ENCODE measurements at regions not wholly inside any gene's neighbourhood (a gene's known extent, or its start where the extent isn't known, plus 50 kb on each side); places are given as distances from the start of the nearest gene placed in this dataset.

DNA sequence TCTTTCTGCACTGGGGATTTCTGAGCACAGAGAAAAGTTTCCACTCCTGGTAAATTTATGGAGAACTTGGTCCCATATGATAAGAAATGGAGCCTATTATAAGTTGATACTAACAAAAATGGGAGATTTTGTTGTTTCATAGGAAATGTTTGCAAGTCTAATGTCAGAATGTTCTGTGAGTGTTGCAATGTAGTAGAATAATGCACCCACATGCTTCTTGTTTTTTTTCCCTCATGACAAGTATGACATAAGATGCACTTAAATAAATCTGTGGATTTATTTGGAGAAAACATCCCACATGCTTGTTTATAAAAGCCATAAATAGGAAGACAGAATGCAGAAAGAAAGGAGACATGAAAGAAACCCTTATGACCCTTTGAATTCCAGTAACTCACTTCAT, 50.8 kb upstream of the KCNJ6 start:
- no peak for DNase-seq

- no peak for DNase-seq
These were observed 52.5 kb upstream of the KCNJ6 start for GRCh38 chr21:37968744-37969143.

DNA sequence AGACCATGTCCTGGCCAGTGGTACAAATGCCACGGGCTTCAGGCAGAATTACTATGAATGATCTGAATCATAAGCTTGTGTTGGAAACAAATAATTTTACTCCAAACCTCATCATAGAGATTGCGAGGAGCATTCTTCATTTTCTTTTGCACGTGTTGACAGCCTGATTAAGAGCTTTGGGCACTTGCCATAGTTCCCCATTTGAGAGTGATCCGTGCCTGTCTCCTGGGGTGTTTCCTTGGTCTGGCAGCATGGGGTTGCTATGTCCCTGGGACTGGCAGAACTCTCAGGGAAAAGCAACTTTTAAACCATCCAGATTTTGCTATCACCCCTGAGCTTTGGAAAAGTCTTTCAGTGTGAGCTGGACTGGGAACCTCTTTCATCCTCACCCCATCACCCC, 54.3 kb upstream of the KCNJ6 start:
- no peak for DNase-seq

DNA sequence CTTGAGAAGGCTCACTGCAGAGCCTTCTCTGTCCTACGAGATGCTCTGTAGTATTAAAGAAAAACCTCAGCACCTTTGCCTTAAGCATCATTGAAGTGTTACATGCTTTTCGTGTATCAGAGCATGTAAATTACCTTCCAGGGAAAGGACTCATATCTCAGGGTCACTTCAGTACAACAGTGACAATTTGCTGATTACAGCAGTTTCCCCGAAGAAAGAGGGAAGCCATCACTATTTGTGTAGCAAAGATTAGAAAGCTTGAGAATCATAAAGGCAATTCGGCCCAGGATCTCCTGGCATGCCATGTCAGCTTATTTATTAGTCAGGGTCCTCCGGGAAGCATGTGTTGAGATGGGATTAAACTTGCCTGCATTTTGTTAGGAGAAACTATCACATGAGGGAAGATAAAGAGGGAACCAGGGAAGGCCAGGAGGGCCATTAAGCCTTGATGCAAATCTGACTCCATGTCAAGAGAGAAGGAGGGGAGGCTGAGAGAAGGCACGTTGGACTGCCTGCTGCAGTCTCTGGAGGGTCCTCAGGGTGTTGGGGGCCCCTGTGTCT, 55.2 kb upstream of the KCNJ6 start:
- no peak for DNase-seq

DNA sequence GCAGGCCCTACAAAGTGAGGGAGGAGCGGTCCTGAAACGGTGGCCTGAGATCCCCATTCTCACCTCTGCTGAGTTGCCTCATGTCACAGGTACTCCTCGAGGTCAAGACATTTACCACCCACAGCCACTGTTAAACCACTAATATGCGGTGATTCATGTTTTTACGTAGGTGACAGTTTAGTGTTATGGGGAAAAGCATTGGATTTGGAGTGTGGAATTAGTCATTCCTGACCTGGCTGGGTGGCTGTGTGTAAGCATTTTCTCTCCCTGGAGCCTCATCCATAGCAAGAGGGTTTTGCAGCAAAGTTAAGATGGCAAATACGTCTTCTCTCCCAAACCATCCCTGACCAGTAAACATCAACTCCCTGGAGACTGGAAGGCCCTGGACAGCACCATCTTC, 57.8 kb upstream of the KCNJ6 start:
- DNase-seq = peak; percentile 33

DNA sequence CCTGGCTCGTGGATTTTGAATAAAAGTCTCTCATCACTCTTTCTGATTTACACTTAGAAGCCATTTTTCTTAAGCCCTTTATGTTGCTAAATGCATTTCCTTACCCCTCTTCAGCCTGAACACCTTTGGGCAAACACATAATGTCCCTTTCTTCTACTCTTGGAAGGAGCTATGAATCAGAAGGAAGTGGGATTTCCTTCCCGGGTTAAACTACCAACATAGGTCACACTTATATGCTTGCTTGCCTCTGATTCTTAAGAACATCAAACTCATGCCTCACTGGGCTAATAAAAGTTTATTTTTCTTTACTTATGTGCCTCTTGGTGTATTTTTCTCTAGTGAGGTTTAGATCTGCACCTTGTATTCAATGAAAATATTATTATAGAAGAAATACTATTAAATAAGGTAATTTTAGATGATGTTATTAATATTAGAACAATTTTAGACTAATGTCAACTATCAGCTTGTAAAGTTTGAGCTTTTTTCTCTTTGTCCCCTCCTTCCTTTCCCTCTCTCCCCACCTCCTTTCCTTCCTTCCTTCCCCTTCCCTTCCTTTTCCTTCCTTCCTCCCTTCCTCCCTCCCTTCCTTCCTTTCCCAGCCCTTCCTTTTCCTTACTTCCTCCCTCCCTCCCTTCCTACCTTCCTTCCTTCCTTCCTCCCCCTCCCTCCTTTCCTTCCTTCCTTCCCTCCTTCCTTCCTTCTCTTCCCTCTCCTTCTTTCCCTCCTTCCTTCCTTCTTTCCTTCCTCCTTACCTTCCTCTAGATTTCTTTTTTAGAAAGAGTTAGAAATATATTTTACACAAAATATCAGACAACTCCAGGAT, 66.5 kb upstream of the KCNJ6 start:
- no peak for DNase-seq

- DNase-seq = peak; percentile 53
These were observed 67.3 kb upstream of the KCNJ6 start for GRCh38 chr21:37983336-37984095.

GRCh38 chr21:37984416-37984815, 68.2 kb upstream of the KCNJ6 start:
- DNase-seq = no peak

DNA sequence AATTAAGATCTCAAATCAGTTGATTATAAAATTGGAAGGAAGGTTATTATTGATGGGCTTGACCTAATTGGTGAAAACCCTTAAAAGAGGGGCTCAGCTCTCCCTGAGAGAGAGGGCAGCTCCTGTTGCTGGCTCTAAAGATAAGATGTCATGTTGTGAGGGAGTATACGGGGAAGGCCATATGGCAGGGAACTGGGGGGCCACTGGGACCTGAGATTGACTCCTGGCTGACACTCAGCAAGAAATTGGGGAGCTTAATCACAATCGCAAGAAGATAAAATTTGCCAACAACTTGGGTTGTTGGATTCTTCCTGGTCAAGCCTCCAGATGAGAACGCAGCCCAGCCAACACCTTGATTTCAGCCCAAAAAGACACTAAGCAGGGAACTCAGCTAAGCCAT, 69.7 kb upstream of the KCNJ6 start:
- no peak for DNase-seq

DNA sequence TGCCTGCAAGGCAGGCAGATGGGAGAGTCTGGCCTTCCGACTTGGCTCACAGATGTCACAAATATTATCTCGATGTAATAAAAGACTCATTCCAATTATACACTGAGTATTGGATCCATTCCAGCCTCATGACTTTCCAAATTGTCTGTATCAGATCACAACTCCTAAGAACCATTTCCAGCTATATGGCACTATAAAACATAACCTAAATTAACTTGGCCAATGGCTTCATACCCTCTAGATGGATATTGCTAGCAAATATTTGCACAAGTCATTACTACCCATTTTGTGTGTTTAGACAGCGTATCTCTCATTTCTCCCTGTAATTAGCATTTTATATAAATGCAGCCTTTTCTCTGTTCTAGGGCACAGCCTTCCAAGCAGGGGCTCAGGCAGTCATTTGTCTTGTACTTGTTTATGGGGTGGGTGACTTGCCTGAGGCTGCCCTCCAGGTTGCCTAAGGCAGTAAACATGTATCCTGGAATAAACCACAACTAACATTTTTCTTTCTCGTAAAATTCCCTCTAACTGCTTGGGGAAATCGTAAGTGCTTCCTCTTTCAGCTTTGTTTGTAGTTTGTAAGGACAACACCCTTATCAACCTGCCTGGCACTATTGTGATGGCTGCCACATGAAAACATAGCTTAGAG, 70.6 kb upstream of the KCNJ6 start:
- DNase-seq = peak; percentile 8

GRCh38 chr21:37987668-37988067, 71.4 kb upstream of the KCNJ6 start:
- no peak for DNase-seq

DNA sequence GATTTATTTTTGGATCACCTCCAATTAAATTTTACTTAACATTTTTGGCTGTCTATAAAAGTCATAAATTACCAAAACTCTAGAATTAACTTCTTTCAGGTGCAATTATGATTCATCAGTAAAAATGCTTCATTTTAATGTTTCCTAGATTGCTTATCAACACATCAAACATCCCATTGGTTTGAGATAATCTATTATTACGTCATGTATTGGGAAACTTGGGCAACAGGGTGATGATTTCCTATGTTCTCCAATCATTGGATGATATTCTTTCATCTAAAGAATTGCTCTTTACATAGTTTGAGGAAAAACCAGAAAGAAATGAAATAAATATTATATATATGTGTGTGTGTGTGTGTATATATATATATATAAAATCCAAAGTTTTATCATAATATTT, 76.8 kb upstream of the KCNJ6 start:
- no peak for DNase-seq

GRCh38 chr21:37994211-37994610, 78.0 kb upstream of the KCNJ6 start:
- DNase-seq = no peak

- DNase-seq = no peak
These were observed 96.4 kb upstream of the KCNJ6 start for GRCh38 chr21:38012672-38013071.

- DNase-seq = no peak
These were observed 97.5 kb upstream of the KCNJ6 start for GRCh38 chr21:38013741-38014140.

DNA sequence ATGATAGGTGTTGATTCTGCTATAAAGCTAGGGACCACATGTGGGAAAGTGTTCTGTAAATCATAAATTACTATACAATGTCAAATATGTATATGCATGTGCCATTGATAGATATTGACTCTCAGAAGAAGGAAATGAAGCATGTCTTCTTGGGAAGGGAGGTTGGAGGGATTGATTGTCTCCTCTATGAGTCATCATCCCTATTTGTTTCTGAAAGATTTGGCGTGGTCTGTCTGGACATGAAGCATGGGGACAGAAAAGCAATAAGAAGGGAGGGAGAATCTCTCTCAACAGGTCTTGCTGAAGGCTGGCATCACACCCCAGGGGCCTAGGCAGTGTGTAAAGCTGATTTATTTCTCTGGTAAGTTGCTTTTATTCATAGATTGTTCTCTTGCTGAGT, 98.0 kb upstream of the KCNJ6 start:
- no peak for DNase-seq

GRCh38 chr21:38027901-38028498, 111.7 kb upstream of the KCNJ6 start:
- DNase-seq = peak; percentile 13

DNA sequence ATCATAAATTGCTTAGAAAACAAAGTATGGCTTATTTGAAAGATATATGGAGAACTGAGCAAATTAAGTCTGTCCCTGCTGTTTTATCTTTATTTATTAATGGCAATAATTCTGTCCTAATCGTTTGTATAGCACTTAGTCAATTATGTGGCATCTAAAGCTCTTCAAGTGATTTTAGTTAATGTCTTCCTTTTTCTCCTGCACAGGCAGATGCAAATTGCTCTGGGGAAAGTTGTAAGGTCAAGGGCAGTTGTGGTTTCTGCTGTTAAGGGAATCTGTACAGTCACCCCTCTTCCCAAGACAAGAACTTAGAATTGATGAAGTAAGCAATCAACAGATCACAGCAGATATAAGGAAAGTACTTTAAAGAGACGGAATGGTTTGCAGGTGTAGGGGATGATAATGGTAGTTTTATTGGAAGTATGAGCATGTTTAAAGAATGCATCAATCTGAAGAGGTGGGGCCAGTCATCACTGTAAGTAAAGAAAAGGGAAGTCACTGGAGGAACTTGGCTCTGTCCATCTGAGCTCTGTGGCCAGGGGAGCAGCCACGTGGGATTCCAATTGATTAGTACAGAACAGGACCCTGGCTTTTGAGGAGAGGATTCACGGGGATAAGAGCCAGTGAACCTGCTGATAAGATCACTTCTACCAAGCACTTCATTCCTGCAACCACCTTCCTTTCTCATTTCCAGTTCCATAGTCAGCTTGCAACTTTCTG, 116.0 kb upstream of the KCNJ6 start:
- no peak for DNase-seq

GRCh38 chr21:38036016-38036415, 119.8 kb upstream of the KCNJ6 start:
- no peak for DNase-seq

GRCh38 chr21:38037416-38037815, 121.2 kb upstream of the KCNJ6 start:
- DNase-seq = no peak

DNA sequence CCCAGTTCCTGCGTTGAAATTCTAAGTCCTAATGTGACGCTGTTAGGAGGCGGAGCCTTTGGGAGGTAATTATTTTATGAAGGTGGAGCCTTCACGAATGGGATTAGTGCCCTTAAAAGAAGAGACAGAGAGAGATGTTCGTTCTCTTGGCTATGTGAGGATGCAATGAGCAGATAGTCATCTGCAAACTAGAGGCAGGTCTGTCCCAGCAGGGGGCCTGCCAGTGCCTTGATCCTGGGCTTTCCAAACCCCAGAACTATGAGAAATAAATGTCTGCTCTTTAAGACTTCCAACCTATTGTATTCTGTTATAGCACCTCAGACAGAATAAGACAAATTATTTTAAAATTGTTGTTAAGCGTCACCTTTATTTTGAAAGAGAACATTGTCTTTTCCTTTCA, 123.1 kb upstream of the KCNJ6 start:
- DNase-seq = no peak

DNA sequence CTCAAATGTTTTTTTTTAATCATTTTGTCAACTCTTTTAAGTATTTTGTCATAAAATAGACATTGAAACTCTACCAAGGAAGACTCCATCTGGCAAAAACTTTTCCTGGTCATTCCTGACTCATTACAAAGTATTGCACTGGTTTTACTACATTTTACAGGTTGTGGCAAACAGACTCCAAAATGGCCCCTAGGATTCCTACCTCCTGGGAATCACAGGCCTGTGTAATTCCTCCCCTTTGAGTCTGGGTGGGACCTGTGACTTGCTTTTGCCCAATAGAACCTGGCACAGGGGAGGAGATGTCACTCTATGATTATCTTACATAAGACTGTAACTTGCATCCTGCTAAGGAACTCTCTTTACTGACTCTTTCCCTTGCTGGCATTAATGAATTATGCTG, 123.6 kb upstream of the KCNJ6 start:
- no peak for DNase-seq
